DOHH2 (cell line): ENCODE measurements at regions not wholly inside any gene's neighbourhood (a gene's known extent, or its start where the extent isn't known, plus 50 kb on each side); places are given as distances from the start of the nearest gene placed in this dataset.

ENCODE experiments used
- H3F3A ChIP-seq: fragments of 200-600 bp; sonication (generic), shearing (Covaris generic); 2 replicates; pipeline ENCODE4 v1.6.0; 2016; ENCODE audit warnings: antibody characterized with exemption, mild to moderate bottlenecking; ENCODE audit not compliant: control insufficient read depth, insufficient read depth
- H3K27ac ChIP-seq: fragments of 200-600 bp; sonication (generic); 2 replicates; pipeline ENCODE4 v1.5.1; 2014; ENCODE audit warnings: low read depth, mild to moderate bottlenecking, low read length, moderate library complexity
- H3K27me3 ChIP-seq: fragments of 200-600 bp; sonication (generic); 2 replicates; pipeline ENCODE4 v1.6.1; 2014; ENCODE audit warnings: mild to moderate bottlenecking, low read length, mixed read lengths; ENCODE audit not compliant: control insufficient read depth
- H3K36me3 ChIP-seq: fragments of 200-600 bp; sonication (generic); 2 replicates; pipeline ENCODE4 v1.6.1; 2014; ENCODE audit warnings: mild to moderate bottlenecking, low read length, moderate library complexity, mixed read lengths; ENCODE audit not compliant: control insufficient read depth
- H3K4me1 ChIP-seq: fragments of 200-600 bp; sonication (generic); 2 replicates; pipeline ENCODE4 v1.6.1; 2014; ENCODE audit warnings: mild to moderate bottlenecking, low read length, mixed read lengths; ENCODE audit not compliant: control insufficient read depth
- H3K4me2 ChIP-seq: fragments of 200-600 bp; sonication (generic); 2 replicates; pipeline ENCODE4 v1.6.0; 2014; ENCODE audit warnings: mild to moderate bottlenecking, low read length, moderate library complexity
- H3K4me3 ChIP-seq: fragments of 200-600 bp; sonication (generic); 2 replicates; pipeline ENCODE4 v1.5.1; 2014; ENCODE audit warnings: mild to moderate bottlenecking, low read length, mixed read lengths
- H3K79me2 ChIP-seq: fragments of 200-600 bp; sonication (generic); 2 replicates; pipeline ENCODE4 v1.6.1; 2014; ENCODE audit warnings: mild to moderate bottlenecking, low read length, mixed read lengths; ENCODE audit not compliant: control insufficient read depth
- H3K9me2 ChIP-seq: fragments of 200-600 bp; sonication (generic); replicated peaks from 2 replicates; pipeline ENCODE4 v1.6.1; 2014; ENCODE audit warnings: mild to moderate bottlenecking, low read length, mixed read lengths; ENCODE audit not compliant: control insufficient read depth
- H3K9me3 ChIP-seq: fragments of 200-600 bp; sonication (generic); 2 replicates; pipeline ENCODE4 v1.6.1; 2014; ENCODE audit warnings: antibody characterized with exemption, low read length, mixed read lengths; ENCODE audit not compliant: control insufficient read depth, insufficient read depth
- H4K20me1 ChIP-seq: fragments of 200-600 bp; sonication (generic); 2 replicates; pipeline ENCODE4 v1.6.0; 2014; ENCODE audit warnings: low read depth, mild to moderate bottlenecking, antibody characterized with exemption, low read length, moderate library complexity; ENCODE audit not compliant: control insufficient read depth, insufficient read depth
- EZH2phosphoT487 ChIP-seq: fragments of 200-600 bp; sonication (generic); IDR thresholded peaks from 2 replicates; pipeline ENCODE4 v1.6.1; 2017; ENCODE audit warnings: borderline replicate concordance, mild to moderate bottlenecking, antibody characterized with exemption, low read length, moderate library complexity, mixed read lengths
- TF ChIP-seq, protein P1 (sequence below): fragments of 200-600 bp; sonication (generic); IDR thresholded peaks from one replicate; pipeline ENCODE4 v1.5.1; 2014; ENCODE audit warnings: antibody characterized with exemption, mild to moderate bottlenecking, low read depth, low read length; ENCODE audit not compliant: poor library complexity, severe bottlenecking

DNA sequence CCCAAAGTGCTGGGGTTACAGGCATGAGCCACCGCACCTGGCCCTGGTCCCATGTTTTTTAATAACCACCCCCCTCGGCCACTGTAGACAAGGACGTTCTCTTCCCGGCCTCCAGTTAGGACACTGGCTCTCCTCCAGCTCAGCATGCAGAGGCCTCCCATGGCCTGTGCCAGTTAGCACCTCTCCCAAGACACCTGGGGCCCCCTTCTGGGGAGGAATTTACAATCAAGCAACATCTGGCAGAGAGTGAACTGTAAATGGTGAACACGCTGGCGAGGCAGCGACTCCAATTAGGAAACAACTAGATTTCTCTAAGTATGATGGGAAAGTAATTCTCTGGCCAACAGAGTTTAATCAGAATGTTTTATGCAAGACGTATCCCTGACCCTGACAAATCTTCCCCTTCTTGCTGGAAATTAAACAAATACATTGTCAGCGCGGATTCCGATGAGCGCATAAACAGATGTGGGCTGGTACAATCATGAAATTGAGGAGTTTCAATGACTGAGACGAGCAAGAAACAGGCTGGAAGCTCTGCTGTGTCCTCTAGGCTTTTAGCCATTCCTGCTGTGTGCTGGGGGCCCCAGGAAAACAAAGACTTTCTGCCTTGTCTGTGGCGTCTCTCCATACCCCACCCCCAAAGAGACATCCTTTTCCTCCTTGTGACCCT is 61.7 kb upstream of the DLK1 start:
- no peak overlapping the region for H3K4me3 ChIP-seq
- H4K20me1 ChIP-seq, result no peaks in the 10 kb centered on the region
- no peak for TF ChIP-seq EZH2phosphoT487
- TF ChIP-seq, protein P1, sequence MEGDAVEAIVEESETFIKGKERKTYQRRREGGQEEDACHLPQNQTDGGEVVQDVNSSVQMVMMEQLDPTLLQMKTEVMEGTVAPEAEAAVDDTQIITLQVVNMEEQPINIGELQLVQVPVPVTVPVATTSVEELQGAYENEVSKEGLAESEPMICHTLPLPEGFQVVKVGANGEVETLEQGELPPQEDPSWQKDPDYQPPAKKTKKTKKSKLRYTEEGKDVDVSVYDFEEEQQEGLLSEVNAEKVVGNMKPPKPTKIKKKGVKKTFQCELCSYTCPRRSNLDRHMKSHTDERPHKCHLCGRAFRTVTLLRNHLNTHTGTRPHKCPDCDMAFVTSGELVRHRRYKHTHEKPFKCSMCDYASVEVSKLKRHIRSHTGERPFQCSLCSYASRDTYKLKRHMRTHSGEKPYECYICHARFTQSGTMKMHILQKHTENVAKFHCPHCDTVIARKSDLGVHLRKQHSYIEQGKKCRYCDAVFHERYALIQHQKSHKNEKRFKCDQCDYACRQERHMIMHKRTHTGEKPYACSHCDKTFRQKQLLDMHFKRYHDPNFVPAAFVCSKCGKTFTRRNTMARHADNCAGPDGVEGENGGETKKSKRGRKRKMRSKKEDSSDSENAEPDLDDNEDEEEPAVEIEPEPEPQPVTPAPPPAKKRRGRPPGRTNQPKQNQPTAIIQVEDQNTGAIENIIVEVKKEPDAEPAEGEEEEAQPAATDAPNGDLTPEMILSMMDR, result no peak
- no peaks in the 10 kb centered on the region for H3K27me3 ChIP-seq
- no peaks in the 10 kb centered on the region for H3K36me3 ChIP-seq
- no peak overlapping the region for H3K4me2 ChIP-seq
- no peaks in the 10 kb centered on the region for H3K9me2 ChIP-seq
- H3K4me1 ChIP-seq, result peaks cover 6% of the 10 kb centered on the region
- no peaks in the 10 kb centered on the region for H3K9me3 ChIP-seq
- H3K27ac ChIP-seq, result no peak overlapping the region
- H3F3A ChIP-seq, result no peaks in the 10 kb centered on the region
- H3K79me2 ChIP-seq, result no peaks in the 10 kb centered on the region

DNA sequence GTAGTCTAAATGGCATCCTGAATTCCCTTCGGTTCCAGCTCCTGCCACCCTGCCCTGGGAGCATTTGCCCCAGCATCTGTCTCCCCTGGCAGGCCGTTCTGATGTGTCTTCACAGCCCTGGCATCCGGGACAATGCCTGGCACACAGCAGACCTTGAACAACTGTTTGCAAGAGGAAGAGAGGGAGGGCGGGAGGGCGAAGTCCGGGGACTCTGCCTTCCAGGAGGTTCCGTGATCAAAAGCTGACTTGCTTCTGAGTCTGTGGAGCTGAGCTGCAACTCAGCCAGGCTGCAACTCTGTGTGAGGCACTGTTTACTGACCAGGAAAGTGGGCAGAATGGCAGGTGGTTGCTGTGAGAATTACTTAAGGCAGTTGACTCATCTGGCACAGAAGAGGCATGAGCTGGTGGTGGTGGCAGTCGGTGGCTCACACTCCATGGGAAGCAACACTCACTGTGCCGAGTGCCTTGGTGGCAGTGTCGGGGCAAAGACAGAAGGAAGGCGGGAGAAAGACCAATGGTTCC is 61.1 kb upstream of the DLK1 start:
- Histone ChIP-seq H3K4me1 (peaks cover 6% of the 10 kb centered on the region), H4K20me1 (no peaks in the 10 kb centered on the region), H3K27me3 (no peaks in the 10 kb centered on the region), H3K27ac (no peak overlapping the region), H3K79me2 (no peaks in the 10 kb centered on the region), H3K9me3 (no peaks in the 10 kb centered on the region), H3K4me2 (no peak overlapping the region), H3K36me3 (no peaks in the 10 kb centered on the region), H3K9me2 (no peaks in the 10 kb centered on the region), H3F3A (no peaks in the 10 kb centered on the region), H3K4me3 (no peak overlapping the region)
- TF ChIP-seq, protein P1, result no peak
- TF ChIP-seq EZH2phosphoT487, result no peak

DNA sequence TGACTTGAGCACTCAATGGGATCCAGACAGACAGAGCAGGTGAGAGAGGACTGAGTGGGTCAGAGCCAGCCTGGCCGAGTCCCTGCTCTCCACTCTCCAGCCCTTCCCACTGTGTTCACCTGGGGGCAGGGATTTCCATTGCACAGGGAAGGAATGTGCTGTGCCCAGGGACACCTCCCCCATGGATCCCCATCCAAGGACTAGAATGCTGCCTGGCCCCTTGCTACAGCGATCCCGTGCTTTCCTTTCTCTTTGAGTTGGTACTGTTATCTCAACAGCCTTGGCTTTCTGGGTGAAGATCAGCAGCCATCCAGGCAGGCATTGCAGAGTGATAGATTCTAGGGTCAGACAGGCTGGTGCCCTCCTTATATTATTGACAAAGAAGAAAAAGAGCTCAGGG is 60.3 kb upstream of the DLK1 start:
- H3K9me2 ChIP-seq, result no peaks in the 10 kb centered on the region
- no peaks in the 10 kb centered on the region for H3K79me2 ChIP-seq
- H3F3A ChIP-seq, result no peaks in the 10 kb centered on the region
- H3K27ac ChIP-seq, result no peak overlapping the region
- peaks cover 6% of the 10 kb centered on the region for H3K4me1 ChIP-seq
- H3K36me3 ChIP-seq, result no peaks in the 10 kb centered on the region
- H4K20me1 ChIP-seq, result no peaks in the 10 kb centered on the region
- no peaks in the 10 kb centered on the region for H3K27me3 ChIP-seq
- H3K4me2 ChIP-seq, result no peak overlapping the region
- no peak overlapping the region for H3K4me3 ChIP-seq
- no peaks in the 10 kb centered on the region for H3K9me3 ChIP-seq
- TF ChIP-seq, protein P1, result no peak
- TF ChIP-seq EZH2phosphoT487, result no peak
